Activated T-helper 1 cell treated with anti-CD3 and anti-CD28 coated beads, Interleukin-12 subunit alpha, Interleukin-12 subunit beta, Interleukin-2, Interleukin-4 antibody, amounts not matched to agents 30 ng/mL and 10 ng/mL and 1 ng/mL, durations not matched to agents 14 hours and 24 hours and 36 hours (primary cell): ENCODE measurements at regions not wholly inside any gene's neighbourhood (a gene's known extent, or its start where the extent isn't known, plus 50 kb on each side); places are given as distances from the start of the nearest gene placed in this dataset.

Experiments
- DNase-seq: peaks from one replicate; pipeline ENCODE4 v3.0.0; 2021; ENCODE audit warnings: low spot score
- H3K27ac Mint-ChIP-seq: one replicate; pipeline ENCODE4 v1.8.0; 2021; ENCODE audit warnings: mild to moderate bottlenecking, mixed read lengths
- H3K27me3 Mint-ChIP-seq: one replicate; pipeline ENCODE4 v1.8.0; 2022; ENCODE audit warnings: mild to moderate bottlenecking, moderate library complexity, mixed read lengths; ENCODE audit not compliant: insufficient read depth
- H3K36me3 Mint-ChIP-seq: one replicate; pipeline ENCODE4 v1.8.0; 2021; ENCODE audit warnings: low read depth, mixed read lengths
- H3K4me1 Mint-ChIP-seq: one replicate; pipeline ENCODE4 v1.8.0; 2021; ENCODE audit warnings: low read depth, mixed read lengths
- H3K4me3 Mint-ChIP-seq: one replicate; pipeline ENCODE4 v1.8.0; 2021; ENCODE audit warnings: mild to moderate bottlenecking, moderate library complexity, mixed read lengths
- H3K9me3 Mint-ChIP-seq: one replicate; pipeline ENCODE4 v1.8.0; 2021; ENCODE audit warnings: mixed read lengths
- intact Hi-C: fragments of 100-400 bp; cut with micrococcal nuclease; formaldehyde crosslinking; loops from one replicate; pipeline ENCODE4 v1.15.1; 2024

GRCh38 chr2:217459016-217459415 is 543.8 kb downstream of the TNS1 start:
- H3K27ac Mint-ChIP-seq: no peak overlapping the region
- no peaks in the 10 kb centered on the region for H3K27me3 Mint-ChIP-seq
- intact Hi-C loops: no loop called here
- peaks cover under 1% of the 10 kb centered on the region for H3K36me3 Mint-ChIP-seq
- H3K4me3 Mint-ChIP-seq: no peak overlapping the region
- DNase-seq: no peak
- no peaks in the 10 kb centered on the region for H3K4me1 Mint-ChIP-seq
- peaks cover 13% of the 10 kb centered on the region for H3K9me3 Mint-ChIP-seq

GRCh38 chr2:217456016-217456415 is 546.8 kb downstream of the TNS1 start:
- Mint-ChIP-seq H3K4me3 (no peak overlapping the region), H3K9me3 (peaks cover 13% of the 10 kb centered on the region), H3K27ac (no peak overlapping the region), H3K36me3 (peaks cover 1% of the 10 kb centered on the region), H3K4me1 (no peaks in the 10 kb centered on the region), H3K27me3 (no peaks in the 10 kb centered on the region)
- intact Hi-C loops: no loop called here
- no peak for DNase-seq

DNA sequence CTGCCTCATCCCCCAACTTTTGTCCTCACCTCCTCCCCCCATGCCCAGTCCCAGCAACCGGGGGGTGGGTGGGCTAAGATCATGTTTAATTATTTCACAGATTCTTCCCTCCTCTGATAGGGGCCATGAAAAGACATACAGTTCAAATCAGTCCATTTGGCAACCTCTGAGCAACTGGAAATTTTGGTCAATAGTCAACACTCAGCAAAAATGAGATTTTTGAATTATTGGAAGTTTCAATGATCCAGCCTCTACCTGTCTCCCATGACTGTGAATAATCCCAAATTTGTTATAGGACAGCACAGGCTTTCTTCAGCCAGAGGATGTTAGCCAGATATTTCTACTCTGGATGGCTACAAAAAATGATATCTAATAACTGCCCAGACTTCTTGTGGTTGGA is 549.9 kb downstream of the TNS1 start:
- H3K9me3 Mint-ChIP-seq: peaks cover 7% of the 10 kb centered on the region
- no peaks in the 10 kb centered on the region for H3K4me1 Mint-ChIP-seq
- no peak overlapping the region for H3K4me3 Mint-ChIP-seq
- intact Hi-C loops: no loop called here
- no peak overlapping the region for H3K27ac Mint-ChIP-seq
- peaks cover 1% of the 10 kb centered on the region for H3K36me3 Mint-ChIP-seq
- no peak for DNase-seq
- no peaks in the 10 kb centered on the region for H3K27me3 Mint-ChIP-seq

DNA sequence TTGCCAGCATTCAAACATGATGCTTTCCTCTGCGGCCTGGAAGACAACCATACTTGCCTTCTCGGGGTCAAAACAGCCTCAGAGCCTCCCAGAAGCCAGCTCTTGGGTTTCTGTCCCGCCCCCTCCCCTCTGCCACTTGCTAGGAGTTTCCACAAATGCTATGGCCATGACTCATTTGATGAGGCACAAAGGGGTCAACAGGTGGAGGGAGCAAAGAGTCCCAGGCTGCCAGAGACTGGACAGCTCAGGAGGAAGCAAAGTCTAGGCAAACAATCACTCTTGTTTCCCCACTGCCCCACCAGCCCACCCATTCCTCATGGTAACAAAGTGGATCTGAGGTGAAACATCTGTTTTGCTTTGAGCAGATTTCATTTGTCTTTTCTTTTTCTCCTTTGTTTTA is 551.1 kb downstream of the TNS1 start:
- H3K36me3 Mint-ChIP-seq: peaks cover 1% of the 10 kb centered on the region
- H3K27me3 Mint-ChIP-seq: no peaks in the 10 kb centered on the region
- H3K27ac Mint-ChIP-seq: no peak overlapping the region
- intact Hi-C loops: no loop called here
- no peaks in the 10 kb centered on the region for H3K4me1 Mint-ChIP-seq
- H3K4me3 Mint-ChIP-seq: no peak overlapping the region
- H3K9me3 Mint-ChIP-seq: no peaks in the 10 kb centered on the region
- DNase-seq: no peak

DNA sequence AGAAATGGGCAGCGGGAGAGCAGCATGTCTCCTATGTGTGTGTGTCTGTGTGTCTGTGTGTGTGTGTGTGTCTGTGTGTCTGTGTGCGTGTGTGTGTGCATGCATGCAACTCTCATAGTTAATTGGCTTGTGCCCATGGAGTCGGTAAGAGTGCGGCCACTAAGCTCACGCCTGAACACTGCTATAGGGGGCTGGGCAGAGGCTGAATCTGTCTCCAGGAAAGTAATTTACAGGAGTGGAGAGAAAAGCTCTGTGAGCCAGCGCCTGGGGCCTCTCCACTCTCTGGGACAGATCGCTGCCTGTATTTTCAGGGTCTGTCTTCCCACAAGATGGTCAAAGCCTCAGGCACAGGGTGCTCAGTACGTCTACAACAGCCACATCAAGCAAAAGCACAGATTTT is 553.4 kb downstream of the TNS1 start:
- Mint-ChIP-seq H3K4me3 (no peak overlapping the region), H3K9me3 (no peaks in the 10 kb centered on the region), H3K27ac (no peak overlapping the region), H3K4me1 (no peaks in the 10 kb centered on the region), H3K36me3 (peaks cover 1% of the 10 kb centered on the region), H3K27me3 (no peaks in the 10 kb centered on the region)
- intact Hi-C loops: no loop called here
- no peak for DNase-seq

GRCh38 chr2:217448860-217449259 is 553.9 kb downstream of the TNS1 start:
- DNase-seq: no peak
- H3K36me3 Mint-ChIP-seq: no peaks in the 10 kb centered on the region
- H3K27ac Mint-ChIP-seq: no peak overlapping the region
- H3K4me1 Mint-ChIP-seq: no peaks in the 10 kb centered on the region
- no peak overlapping the region for H3K4me3 Mint-ChIP-seq
- intact Hi-C loops: no loop called here
- no peaks in the 10 kb centered on the region for H3K9me3 Mint-ChIP-seq
- H3K27me3 Mint-ChIP-seq: no peaks in the 10 kb centered on the region

GRCh38 chr2:217445723-217446122 is 557.1 kb downstream of the TNS1 start:
- intact Hi-C loops: no loop called here
- Mint-ChIP-seq H3K4me3 (no peak overlapping the region), H3K36me3 (no peaks in the 10 kb centered on the region), H3K27me3 (peaks cover 2% of the 10 kb centered on the region), H3K27ac (no peak overlapping the region), H3K9me3 (no peaks in the 10 kb centered on the region), H3K4me1 (no peaks in the 10 kb centered on the region)
- no peak for DNase-seq

DNA sequence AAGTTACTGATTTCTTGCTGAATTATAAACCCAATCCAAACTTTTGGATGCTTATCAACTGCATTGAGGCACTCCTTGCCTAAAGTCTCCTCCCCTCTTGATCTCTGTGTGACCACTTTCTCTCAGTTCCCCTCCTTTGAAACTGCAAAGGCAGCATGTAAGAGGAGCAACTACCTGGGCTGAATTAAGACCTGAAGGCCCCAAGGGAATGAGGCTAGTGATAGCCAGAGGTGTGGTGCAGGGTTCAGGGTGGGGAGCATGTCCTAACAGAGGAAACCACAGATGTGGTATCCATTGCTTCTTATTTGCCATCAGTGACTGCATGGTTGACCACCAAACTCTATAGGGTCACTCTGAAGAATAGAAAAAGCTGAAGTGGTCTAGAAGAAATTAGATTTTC is 557.9 kb downstream of the TNS1 start:
- H3K36me3 Mint-ChIP-seq: no peaks in the 10 kb centered on the region
- DNase-seq: no peak
- H3K4me1 Mint-ChIP-seq: peaks cover 6% of the 10 kb centered on the region
- H3K27ac Mint-ChIP-seq: no peak overlapping the region
- no peaks in the 10 kb centered on the region for H3K9me3 Mint-ChIP-seq
- intact Hi-C loops: no loop called here
- H3K27me3 Mint-ChIP-seq: peaks cover 2% of the 10 kb centered on the region
- H3K4me3 Mint-ChIP-seq: no peak overlapping the region

DNA sequence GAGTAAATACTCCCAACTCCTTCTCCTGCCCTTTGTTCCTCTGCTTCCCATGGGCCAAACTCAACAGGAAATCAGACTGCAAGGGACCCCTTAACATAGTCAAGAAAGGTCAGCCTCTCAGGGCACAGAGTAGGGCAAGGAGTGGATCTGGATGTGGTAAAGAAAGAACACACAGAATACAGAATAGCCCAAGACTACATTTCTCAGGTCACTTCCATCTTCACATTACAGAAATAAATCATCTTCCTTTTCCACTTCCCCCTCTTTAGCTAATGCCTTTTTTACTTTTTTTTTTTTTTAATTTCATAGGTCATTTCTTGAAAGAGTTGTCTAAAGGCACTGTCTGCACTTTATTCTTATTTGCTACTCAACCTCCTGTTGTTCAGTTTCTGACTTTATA is 558.3 kb downstream of the TNS1 start:
- no peaks in the 10 kb centered on the region for H3K9me3 Mint-ChIP-seq
- peaks cover 2% of the 10 kb centered on the region for H3K27me3 Mint-ChIP-seq

DNA sequence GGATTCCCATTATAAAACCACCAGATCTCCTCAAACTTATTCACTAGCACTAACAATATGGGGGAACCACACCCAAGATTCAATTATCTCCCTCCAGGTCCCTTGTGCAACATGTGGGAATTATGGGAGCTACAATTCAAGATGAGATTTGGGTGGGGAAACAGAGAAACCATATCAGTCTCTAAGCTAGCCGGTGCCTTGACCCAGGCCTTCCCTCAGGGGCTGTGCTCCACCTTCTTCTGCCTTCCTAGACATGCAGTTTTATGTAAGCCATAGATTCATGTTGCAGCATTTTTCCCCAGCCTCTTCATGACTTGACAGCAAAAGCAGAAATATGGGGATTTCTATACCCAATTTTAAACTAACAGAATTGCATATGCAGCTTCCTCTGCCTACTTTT is 559.2 kb downstream of the TNS1 start:
- no peak for DNase-seq
- Mint-ChIP-seq H3K9me3 (no peaks in the 10 kb centered on the region), H3K36me3 (no peaks in the 10 kb centered on the region), H3K4me1 (peaks cover 7% of the 10 kb centered on the region), H3K27me3 (peaks cover 2% of the 10 kb centered on the region), H3K27ac (no peak overlapping the region), H3K4me3 (no peak overlapping the region)
- intact Hi-C loops: no loop called here

More for the DNA sequence above, 558.3 kb downstream of the TNS1 start:
- peaks cover 7% of the 10 kb centered on the region for H3K4me1 Mint-ChIP-seq
- intact Hi-C loops: no loop called here
- H3K36me3 Mint-ChIP-seq: no peaks in the 10 kb centered on the region
- H3K27ac Mint-ChIP-seq: no peak overlapping the region
- no peak for DNase-seq
- H3K4me3 Mint-ChIP-seq: no peak overlapping the region

DNA sequence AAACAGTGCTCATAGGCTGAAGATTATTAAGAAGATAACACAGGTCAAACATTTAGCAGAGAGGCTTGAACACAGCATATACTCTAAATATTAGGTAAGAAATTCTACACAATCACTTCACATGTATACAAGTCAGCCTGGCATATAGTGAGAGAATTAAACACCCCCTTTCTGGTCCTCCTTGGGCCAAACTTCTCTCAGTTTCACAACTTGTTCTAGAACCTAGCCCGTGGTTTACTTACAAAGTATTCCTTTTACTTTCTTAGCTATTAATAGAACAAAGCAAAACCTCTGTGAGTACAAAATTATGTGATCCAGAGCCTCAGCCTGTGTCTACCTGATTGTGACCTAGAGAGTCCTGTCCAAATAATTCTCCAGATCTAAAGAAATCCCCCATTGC is 562.8 kb downstream of the TNS1 start:
- intact Hi-C loops: no loop called here
- no peak for DNase-seq
- no peak overlapping the region for H3K27ac Mint-ChIP-seq
- no peak overlapping the region for H3K4me3 Mint-ChIP-seq
- no peaks in the 10 kb centered on the region for H3K36me3 Mint-ChIP-seq
- peaks cover 2% of the 10 kb centered on the region for H3K27me3 Mint-ChIP-seq
- peaks cover 7% of the 10 kb centered on the region for H3K4me1 Mint-ChIP-seq
- H3K9me3 Mint-ChIP-seq: no peaks in the 10 kb centered on the region

DNA sequence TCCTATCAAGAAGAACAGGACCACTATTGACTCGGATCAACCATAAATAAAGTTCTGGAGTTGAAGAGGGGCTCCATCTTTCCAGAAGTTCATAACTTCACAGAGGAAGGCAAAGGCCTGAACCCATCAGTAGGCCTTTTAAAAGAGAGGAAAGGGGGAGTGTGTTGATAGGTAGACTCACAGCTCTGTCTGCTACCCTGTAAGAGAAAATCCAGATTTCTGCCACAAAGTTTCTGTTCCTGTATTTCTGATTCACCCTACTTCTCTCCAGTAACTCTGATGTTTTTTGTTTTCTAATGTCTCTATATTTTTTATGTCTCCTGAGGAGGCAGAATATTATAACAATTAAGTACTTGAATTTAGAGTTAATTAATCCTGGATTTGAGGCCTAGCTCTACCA is 564.0 kb downstream of the TNS1 start:
- H3K36me3 Mint-ChIP-seq: no peaks in the 10 kb centered on the region
- H3K4me1 Mint-ChIP-seq: peaks cover 11% of the 10 kb centered on the region
- no peak overlapping the region for H3K4me3 Mint-ChIP-seq
- no peak overlapping the region for H3K27ac Mint-ChIP-seq
- no peaks in the 10 kb centered on the region for H3K9me3 Mint-ChIP-seq
- H3K27me3 Mint-ChIP-seq: peaks cover 2% of the 10 kb centered on the region
- intact Hi-C loops: no loop called here
- no peak for DNase-seq

DNA sequence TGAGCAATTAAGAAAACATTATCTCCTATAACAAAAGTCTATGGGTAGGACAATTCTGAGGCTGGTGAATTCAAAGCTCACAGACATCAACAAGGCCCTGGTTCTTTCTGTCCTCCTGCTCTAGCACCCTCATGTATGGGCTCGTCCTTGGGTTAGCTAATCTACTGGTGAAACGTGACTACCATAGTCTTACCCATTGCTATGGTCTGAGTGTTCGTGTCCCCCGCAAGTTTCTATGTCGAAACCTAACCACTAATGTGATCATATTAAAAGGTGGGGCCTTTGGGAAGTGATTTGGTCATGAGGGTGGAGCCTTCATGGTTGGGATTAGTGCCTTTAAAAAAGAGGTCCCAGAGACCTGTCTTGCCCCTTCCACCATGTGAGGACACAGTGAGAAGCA is 564.7 kb downstream of the TNS1 start:
- H3K4me3 Mint-ChIP-seq: no peak overlapping the region
- no peaks in the 10 kb centered on the region for H3K36me3 Mint-ChIP-seq
- H3K9me3 Mint-ChIP-seq: no peaks in the 10 kb centered on the region
- DNase-seq: no peak
- H3K4me1 Mint-ChIP-seq: peaks cover 17% of the 10 kb centered on the region
- H3K27me3 Mint-ChIP-seq: peaks cover 2% of the 10 kb centered on the region
- no peak overlapping the region for H3K27ac Mint-ChIP-seq
- intact Hi-C loops: no loop called here

DNA sequence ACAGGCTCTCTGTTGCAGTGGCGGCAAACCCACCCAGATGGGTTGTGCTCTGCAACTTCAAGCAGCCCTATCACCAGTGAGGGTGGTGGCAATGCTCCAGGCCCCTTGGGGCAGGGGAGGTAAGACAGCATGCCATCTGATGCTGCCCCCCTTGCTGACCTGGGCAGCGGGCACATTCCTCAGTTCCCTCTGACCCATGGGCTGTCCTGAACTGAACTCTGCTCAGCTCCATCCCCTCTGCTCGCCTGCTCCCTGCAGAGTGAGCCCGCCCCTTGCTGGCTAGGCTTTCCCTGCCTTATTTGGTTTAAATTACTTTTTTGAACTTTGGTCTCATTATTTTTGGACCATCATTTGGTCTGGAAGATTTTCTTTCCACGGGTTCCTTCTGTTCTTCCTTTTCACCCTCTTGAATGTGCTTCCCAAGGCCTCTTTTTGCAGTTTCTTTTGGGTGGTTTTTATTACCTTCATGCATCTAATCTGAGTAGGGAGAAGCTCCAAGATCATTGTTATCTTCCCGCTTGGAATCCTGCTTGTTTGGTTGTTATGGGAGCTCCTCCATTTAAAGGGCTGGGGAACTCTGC is 565.4 kb downstream of the TNS1 start:
- no peaks in the 10 kb centered on the region for H3K9me3 Mint-ChIP-seq
- DNase-seq: no peak
- peaks cover 17% of the 10 kb centered on the region for H3K4me1 Mint-ChIP-seq
- intact Hi-C loops: no loop called here
- peaks cover 2% of the 10 kb centered on the region for H3K27me3 Mint-ChIP-seq
- no peak overlapping the region for H3K4me3 Mint-ChIP-seq
- no peaks in the 10 kb centered on the region for H3K36me3 Mint-ChIP-seq
- no peak overlapping the region for H3K27ac Mint-ChIP-seq
